Activated CD8-positive, alpha-beta T cell treated with anti-CD3 and anti-CD28 coated beads, Interleukin-2, amount 10 ng/mL, durations not matched to agents 7 days and 5 days (primary cell): ENCODE measurements at regions not wholly inside any gene's neighbourhood (a gene's known extent, or its start where the extent isn't known, plus 50 kb on each side); places are given as distances from the start of the nearest gene placed in this dataset.

Source experiments
- ATAC-seq: fragments of 150-1000 bp; cut with Tn5 transposase; one replicate; pipeline ENCODE4 v1.10.0; 2021; ENCODE audit warnings: moderate library complexity
- CTCF ChIA-PET: fragments of 350-600 bp; sonication (Branson Sonifier 250); formaldehyde crosslinking; loops from one replicate; lab custom pipeline; 2021; ENCODE audit warnings: antibody characterized with exemption; lab: Charles Lee
- POLR2A ChIA-PET: fragments of 350-600 bp; sonication (Branson Sonifier 250); formaldehyde crosslinking; loops from one replicate; lab custom pipeline; 2021; ENCODE audit warnings: antibody characterized with exemption; lab: Charles Lee
- DNase-seq: peaks from one replicate; pipeline ENCODE4 v3.0.0-alpha.2; 2020
- H3K27ac Mint-ChIP-seq: one replicate; pipeline ENCODE4 v1.8.0; 2021; ENCODE audit warnings: mild to moderate bottlenecking, mixed read lengths
- H3K27me3 Mint-ChIP-seq: one replicate; pipeline ENCODE4 v1.8.0; 2021; ENCODE audit warnings: low read depth, mixed read lengths
- H3K36me3 Mint-ChIP-seq: one replicate; pipeline ENCODE4 v1.8.0; 2021; ENCODE audit warnings: low read depth, mixed read lengths
- H3K4me1 Mint-ChIP-seq: one replicate; pipeline ENCODE4 v1.8.0; 2021; ENCODE audit warnings: low read depth, mixed read lengths
- H3K4me3 Mint-ChIP-seq: one replicate; pipeline ENCODE4 v1.8.0; 2021; ENCODE audit warnings: mild to moderate bottlenecking, mixed read lengths
- H3K9me3 Mint-ChIP-seq: one replicate; pipeline ENCODE4 v1.8.0; 2022; ENCODE audit warnings: mixed read lengths; ENCODE audit not compliant: insufficient read depth

GRCh38 chr2:168300460-168300859, 53.1 kb upstream of the STK39 start:
- no peak for ATAC-seq
- POLR2A ChIA-PET, result no interaction called here

DNA sequence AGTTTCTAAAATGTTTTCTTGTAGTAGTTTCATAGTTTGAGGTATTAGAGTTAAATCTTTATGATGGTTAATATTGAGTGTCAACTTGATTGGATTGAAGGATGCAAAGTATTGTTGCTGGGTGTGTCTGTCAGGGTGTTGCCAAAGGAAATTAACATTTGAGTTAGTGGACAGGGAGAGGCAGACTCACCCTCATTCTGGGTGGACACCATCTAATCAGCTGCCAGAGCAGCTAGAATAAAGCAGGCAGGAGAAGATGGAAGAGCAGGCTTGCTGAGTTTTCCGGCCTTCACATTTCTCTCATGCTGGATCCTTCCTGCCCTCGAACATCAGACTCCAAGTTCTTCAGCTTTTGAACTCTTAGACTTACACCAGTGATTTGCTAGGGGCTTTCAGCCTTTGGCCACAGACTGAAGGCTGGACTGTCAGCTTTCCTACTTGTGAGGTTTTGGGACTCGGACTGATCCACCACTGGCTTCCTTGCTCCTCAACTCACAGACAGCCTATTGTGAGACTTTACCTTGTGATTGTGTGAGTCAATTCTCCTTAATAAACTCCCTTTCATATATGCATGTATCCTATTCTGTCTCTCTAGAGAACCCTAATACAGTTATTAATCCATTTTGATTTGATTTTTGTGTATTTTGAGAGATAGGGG, 56.8 kb upstream of the STK39 start:
- CTCF ChIA-PET, result interaction anchor here (1.2 kb wide), 1 partner anchor 277 kb away, joined by 3 read pairs; no protein-coding TSS in a partner anchor
- no peak overlapping the region for H3K4me3 Mint-ChIP-seq
- H3K36me3 Mint-ChIP-seq, result no peaks in the 10 kb centered on the region
- H3K27ac Mint-ChIP-seq, result no peak overlapping the region
- peaks cover 4% of the 10 kb centered on the region for H3K27me3 Mint-ChIP-seq
- no peaks in the 10 kb centered on the region for H3K4me1 Mint-ChIP-seq
- DNase-seq (no peak), ATAC-seq (no peak)
- POLR2A ChIA-PET, result no interaction called here
- no peaks in the 10 kb centered on the region for H3K9me3 Mint-ChIP-seq

More at GRCh38 chr2:168300460-168300859, 53.1 kb upstream of the STK39 start:
- no peak for DNase-seq
- Mint-ChIP-seq H3K27me3 (peaks cover 8% of the 10 kb centered on the region), H3K4me3 (no peak overlapping the region), H3K4me1 (no peaks in the 10 kb centered on the region), H3K27ac (no peak overlapping the region), H3K36me3 (no peaks in the 10 kb centered on the region), H3K9me3 (no peaks in the 10 kb centered on the region)
- CTCF ChIA-PET, result no interaction called here

- peaks cover 4% of the 10 kb centered on the region for H3K27me3 Mint-ChIP-seq
- no peaks in the 10 kb centered on the region for H3K9me3 Mint-ChIP-seq
- ATAC-seq (no peak), DNase-seq (no peak)
- H3K36me3 Mint-ChIP-seq, result no peaks in the 10 kb centered on the region
- ChIA-PET POLR2A (no interaction called here), CTCF (no interaction called here)
- no peak overlapping the region for H3K27ac Mint-ChIP-seq
- no peaks in the 10 kb centered on the region for H3K4me1 Mint-ChIP-seq
- no peak overlapping the region for H3K4me3 Mint-ChIP-seq
Observed at GRCh38 chr2:168307379-168307778, 60.0 kb upstream of the STK39 start.

- ChIA-PET CTCF (no interaction called here), POLR2A (interaction anchor here (0.6 kb wide), 1 partner anchor 103 kb away, joined by 3 read pairs; no protein-coding TSS in a partner anchor)
Observed at GRCh38 chr2:168310580-168310979, 63.2 kb upstream of the STK39 start.

GRCh38 chr2:168311261-168311910, 64.0 kb upstream of the STK39 start:
- POLR2A ChIA-PET, result no interaction called here
- DNase-seq, result no peak
- no peaks in the 10 kb centered on the region for H3K9me3 Mint-ChIP-seq
- no peak for ATAC-seq
- no peak overlapping the region for H3K4me3 Mint-ChIP-seq
- CTCF ChIA-PET, result no interaction called here
- H3K27me3 Mint-ChIP-seq, result no peaks in the 10 kb centered on the region
- no peak overlapping the region for H3K27ac Mint-ChIP-seq
- H3K36me3 Mint-ChIP-seq, result no peaks in the 10 kb centered on the region
- no peaks in the 10 kb centered on the region for H3K4me1 Mint-ChIP-seq

More at GRCh38 chr2:168310580-168310979, 63.2 kb upstream of the STK39 start:
- Mint-ChIP-seq H3K9me3 (no peaks in the 10 kb centered on the region), H3K27me3 (peaks cover 3% of the 10 kb centered on the region), H3K4me1 (no peaks in the 10 kb centered on the region), H3K27ac (no peak overlapping the region), H3K36me3 (no peaks in the 10 kb centered on the region), H3K4me3 (no peak overlapping the region)
- ATAC-seq (no peak), DNase-seq (no peak)

- POLR2A ChIA-PET, result no interaction called here
- Mint-ChIP-seq H3K4me1 (no peaks in the 10 kb centered on the region), H3K9me3 (no peaks in the 10 kb centered on the region), H3K27me3 (no peaks in the 10 kb centered on the region), H3K27ac (no peak overlapping the region), H3K36me3 (no peaks in the 10 kb centered on the region), H3K4me3 (no peak overlapping the region)
- CTCF ChIA-PET, result no interaction called here
- DNase-seq, result no peak
- ATAC-seq, result no peak
Observed at GRCh38 chr2:168312036-168312822, 64.8 kb upstream of the STK39 start.

DNA sequence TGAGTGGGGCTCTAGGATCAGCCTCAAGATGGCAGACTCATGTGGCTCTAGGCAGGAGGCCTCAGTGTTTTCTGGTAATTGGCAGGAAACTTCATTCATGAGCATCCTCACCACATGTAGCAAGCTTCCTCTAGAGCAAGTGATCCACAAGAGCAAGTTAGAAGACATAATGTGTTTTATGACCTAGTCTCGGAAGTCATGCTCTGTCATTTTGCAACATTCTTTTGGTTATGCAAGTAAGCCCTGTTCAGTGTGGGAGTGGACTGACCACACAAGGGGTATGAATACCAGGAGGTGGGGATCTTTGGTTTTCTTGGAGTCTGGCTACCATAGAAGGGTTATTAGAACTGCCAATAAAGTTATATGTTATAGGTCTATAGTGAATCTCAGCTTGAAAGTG, 66.8 kb upstream of the STK39 start:
- POLR2A ChIA-PET, result no interaction called here
- ATAC-seq (no peak), DNase-seq (no peak)
- H3K27ac Mint-ChIP-seq, result no peak overlapping the region
- no peaks in the 10 kb centered on the region for H3K4me1 Mint-ChIP-seq
- H3K27me3 Mint-ChIP-seq, result no peaks in the 10 kb centered on the region
- H3K36me3 Mint-ChIP-seq, result no peaks in the 10 kb centered on the region
- CTCF ChIA-PET, result no interaction called here
- no peak overlapping the region for H3K4me3 Mint-ChIP-seq
- H3K9me3 Mint-ChIP-seq, result no peaks in the 10 kb centered on the region

- H3K36me3 Mint-ChIP-seq, result no peaks in the 10 kb centered on the region
- ATAC-seq (no peak), DNase-seq (no peak)
- no peaks in the 10 kb centered on the region for H3K4me1 Mint-ChIP-seq
- ChIA-PET POLR2A (no interaction called here), CTCF (no interaction called here)
- H3K27ac Mint-ChIP-seq, result no peak overlapping the region
- no peak overlapping the region for H3K4me3 Mint-ChIP-seq
- no peaks in the 10 kb centered on the region for H3K9me3 Mint-ChIP-seq
- peaks cover 2% of the 10 kb centered on the region for H3K27me3 Mint-ChIP-seq
Observed at GRCh38 chr2:168315331-168316072, 68.1 kb upstream of the STK39 start.

DNA sequence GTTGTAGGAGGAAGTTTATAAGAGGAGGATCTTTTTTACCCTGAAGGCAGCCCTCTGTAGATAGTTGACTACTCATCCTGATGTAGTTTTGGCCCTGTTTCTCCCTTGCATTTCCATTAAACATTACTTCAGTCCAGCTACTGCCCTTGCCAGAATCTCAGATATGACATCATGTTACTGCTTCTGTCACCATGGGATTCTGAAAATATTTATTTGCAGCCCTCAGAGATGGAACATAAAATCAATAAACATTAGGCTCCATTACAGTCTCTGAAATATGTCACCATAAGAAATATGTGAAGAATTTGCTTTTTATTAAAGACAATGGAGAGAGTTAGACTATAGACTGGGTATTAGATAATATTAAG, 68.7 kb upstream of the STK39 start:
- CTCF ChIA-PET, result no interaction called here

DNA sequence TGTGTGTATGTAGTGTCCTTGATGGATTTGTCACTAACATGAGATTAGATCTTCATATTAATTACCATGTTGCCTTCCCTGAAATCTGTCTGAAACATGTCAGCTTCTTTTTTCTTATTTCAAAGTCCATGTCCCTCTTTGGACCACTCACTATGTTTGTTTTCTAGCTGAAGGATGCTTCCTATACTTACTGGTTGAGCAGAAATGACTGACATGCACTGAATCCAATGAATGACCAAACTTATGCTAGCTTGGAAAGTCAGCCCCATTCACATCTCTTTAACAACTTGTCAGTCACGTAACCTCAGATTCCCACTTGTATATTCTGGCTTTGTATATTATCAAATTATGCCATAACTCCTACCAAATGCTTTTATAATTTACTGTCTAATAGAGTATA, 69.9 kb upstream of the STK39 start:
- Mint-ChIP-seq H3K4me3 (no peak overlapping the region), H3K4me1 (no peaks in the 10 kb centered on the region), H3K27me3 (peaks cover 5% of the 10 kb centered on the region), H3K9me3 (no peaks in the 10 kb centered on the region), H3K36me3 (no peaks in the 10 kb centered on the region), H3K27ac (no peak overlapping the region)
- ChIA-PET POLR2A (no interaction called here), CTCF (no interaction called here)
- no peak for DNase-seq
- no peak for ATAC-seq

More for the DNA sequence above, 68.7 kb upstream of the STK39 start:
- peaks cover 2% of the 10 kb centered on the region for H3K27me3 Mint-ChIP-seq
- ATAC-seq (no peak), DNase-seq (no peak)
- POLR2A ChIA-PET, result no interaction called here
- H3K27ac Mint-ChIP-seq, result no peak overlapping the region
- no peaks in the 10 kb centered on the region for H3K9me3 Mint-ChIP-seq
- no peak overlapping the region for H3K4me3 Mint-ChIP-seq
- no peaks in the 10 kb centered on the region for H3K36me3 Mint-ChIP-seq
- no peaks in the 10 kb centered on the region for H3K4me1 Mint-ChIP-seq

- no peaks in the 10 kb centered on the region for H3K9me3 Mint-ChIP-seq
- no peak for ATAC-seq
- POLR2A ChIA-PET, result no interaction called here
- no peak overlapping the region for H3K4me3 Mint-ChIP-seq
- H3K27ac Mint-ChIP-seq, result no peak overlapping the region
- H3K4me1 Mint-ChIP-seq, result no peaks in the 10 kb centered on the region
- H3K27me3 Mint-ChIP-seq, result peaks cover 9% of the 10 kb centered on the region
- no peaks in the 10 kb centered on the region for H3K36me3 Mint-ChIP-seq
- CTCF ChIA-PET, result interaction anchor here (1.3 kb wide), 1 partner anchor 16 kb away, joined by 4 read pairs; no protein-coding TSS in a partner anchor
- no peak for DNase-seq
Observed at GRCh38 chr2:168320267-168320666, 72.9 kb upstream of the STK39 start.
